GM21447 (cell line): ENCODE measurements at regions not wholly inside any gene's neighbourhood (a gene's known extent, or its start where the extent isn't known, plus 50 kb on each side); places are given as distances from the start of the nearest gene placed in this dataset.
"Not testable (repeated sequence)": the region's sequence is repeated elsewhere in the genome, so short reads cannot be mapped to it uniquely, and the experiment has no call there.

ENCODE experiments used
- ATAC-seq: cut with Tn5 transposase; IDR thresholded peaks from one replicate; pipeline ENCODE4 v1.9.1; 2021; ENCODE audit not compliant: unreplicated experiment

GRCh38 chr3:104175696-104176095, 1191.0 kb upstream of the ALCAM start:
- ATAC-seq: no peak

GRCh38 chr3:104176706-104177105, 1190.0 kb upstream of the ALCAM start:
- no peak for ATAC-seq

DNA sequence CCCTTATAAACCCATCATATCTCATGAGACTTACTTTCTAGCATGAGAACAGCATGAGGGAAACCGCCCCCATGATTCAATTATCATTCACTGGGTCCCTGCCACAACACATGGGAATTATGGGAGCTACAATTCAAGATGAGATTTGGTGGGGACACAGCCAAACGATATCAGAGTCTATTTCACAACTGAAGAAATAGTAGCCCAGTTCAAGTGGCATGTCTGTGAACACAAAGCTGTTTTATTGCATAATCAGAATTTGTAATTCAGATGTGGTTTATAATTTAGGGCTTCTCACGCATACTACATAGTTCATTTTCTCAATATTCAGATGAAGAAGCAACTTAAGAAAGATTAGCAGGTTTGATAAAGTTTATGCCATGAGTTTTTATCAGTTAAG, 1188.0 kb upstream of the ALCAM start:
- no peak for ATAC-seq

DNA sequence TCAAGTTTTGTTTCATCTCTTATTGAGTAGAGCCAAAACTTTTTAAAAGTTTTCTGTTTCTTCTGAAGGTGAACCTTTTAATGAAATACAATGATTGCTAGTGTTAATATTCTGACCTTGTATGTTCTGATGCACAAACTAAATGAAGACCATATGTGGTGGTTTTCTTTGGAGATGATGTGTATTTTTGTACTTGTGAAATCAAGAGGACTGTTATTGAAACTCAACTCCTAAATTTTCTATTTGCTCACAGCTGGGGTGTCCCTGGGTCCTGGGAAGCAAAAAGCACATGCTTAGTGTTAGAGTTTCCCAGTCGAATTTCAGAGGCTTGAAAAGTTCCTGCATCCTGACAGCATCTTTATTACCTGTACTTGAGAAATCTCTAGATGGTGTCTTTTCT, 1185.8 kb upstream of the ALCAM start:
- ATAC-seq: no peak

GRCh38 chr3:104190681-104191080, 1176.0 kb upstream of the ALCAM start:
- ATAC-seq: no peak

DNA sequence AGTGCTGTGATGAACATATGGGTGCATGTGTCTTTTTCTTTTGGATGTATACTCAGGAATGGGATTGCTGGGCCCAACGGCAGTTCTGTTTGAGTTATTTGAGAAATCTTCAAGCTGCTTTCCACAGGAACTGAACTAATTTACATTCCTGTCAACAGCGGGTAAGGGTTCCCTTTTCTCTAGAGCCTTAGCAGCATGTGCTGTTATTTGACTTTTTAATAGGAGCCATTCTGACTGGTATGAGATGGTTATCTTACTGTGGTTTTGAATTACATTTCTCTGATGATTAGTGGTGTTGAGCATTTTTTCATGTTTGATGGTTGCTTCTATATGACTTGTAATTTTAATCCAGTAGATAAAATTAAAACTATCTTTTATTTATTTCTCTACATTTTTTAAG, 1168.6 kb upstream of the ALCAM start:
- no peak for ATAC-seq

- no peak for ATAC-seq
Observed at GRCh38 chr3:104206925-104207324, 1159.8 kb upstream of the ALCAM start.

- no peak for ATAC-seq
Observed at GRCh38 chr3:104214277-104214676, 1152.4 kb upstream of the ALCAM start.

GRCh38 chr3:104214937-104215336, 1151.8 kb upstream of the ALCAM start:
- no peak for ATAC-seq

GRCh38 chr3:104219046-104219445, 1147.7 kb upstream of the ALCAM start:
- not testable (repeated sequence) for ATAC-seq

GRCh38 chr3:104234442-104235194, 1132.1 kb upstream of the ALCAM start:
- ATAC-seq: no peak

- no peak for ATAC-seq
Observed at GRCh38 chr3:104244680-104245220, 1122.0 kb upstream of the ALCAM start.

GRCh38 chr3:104245261-104245660, 1121.4 kb upstream of the ALCAM start:
- no peak for ATAC-seq

DNA sequence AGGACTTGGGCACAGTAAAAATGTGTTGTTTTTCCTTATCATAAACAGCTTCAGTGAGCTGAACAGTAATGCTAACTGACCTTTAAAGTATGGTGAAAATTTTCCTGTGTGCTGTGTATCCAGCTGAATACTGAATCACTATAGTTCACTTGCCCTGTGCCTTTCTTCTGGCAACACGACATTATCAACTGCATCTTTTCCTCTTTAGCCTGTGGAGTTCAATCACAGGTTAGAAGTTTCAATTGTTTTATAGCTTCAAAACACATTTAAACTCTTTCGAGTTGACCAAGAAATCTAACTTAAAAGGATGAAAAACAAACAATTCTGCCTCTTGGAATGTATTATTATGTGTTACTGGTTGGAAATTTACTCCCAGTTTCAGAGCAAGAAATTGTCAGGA, 1120.7 kb upstream of the ALCAM start:
- ATAC-seq: no peak

DNA sequence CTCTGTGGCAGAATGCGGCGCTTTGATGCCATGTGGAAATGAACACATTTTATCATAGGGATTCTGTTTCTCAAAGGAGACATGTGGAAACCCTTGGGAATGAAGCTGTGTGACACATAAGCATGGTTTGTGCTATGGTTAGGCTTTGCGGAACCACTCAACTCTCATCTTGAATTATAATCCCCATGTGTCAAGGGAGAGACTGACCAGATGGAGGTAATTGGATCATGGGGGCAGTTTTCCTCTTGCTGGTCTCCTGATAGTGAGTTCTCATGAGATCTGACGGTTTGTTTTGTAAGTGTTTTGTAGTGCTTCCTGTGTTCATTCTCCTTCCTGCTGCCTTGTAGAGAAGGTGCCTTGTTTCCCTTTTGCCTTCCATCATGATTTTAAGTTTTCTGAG, 1109.2 kb upstream of the ALCAM start:
- no peak for ATAC-seq

DNA sequence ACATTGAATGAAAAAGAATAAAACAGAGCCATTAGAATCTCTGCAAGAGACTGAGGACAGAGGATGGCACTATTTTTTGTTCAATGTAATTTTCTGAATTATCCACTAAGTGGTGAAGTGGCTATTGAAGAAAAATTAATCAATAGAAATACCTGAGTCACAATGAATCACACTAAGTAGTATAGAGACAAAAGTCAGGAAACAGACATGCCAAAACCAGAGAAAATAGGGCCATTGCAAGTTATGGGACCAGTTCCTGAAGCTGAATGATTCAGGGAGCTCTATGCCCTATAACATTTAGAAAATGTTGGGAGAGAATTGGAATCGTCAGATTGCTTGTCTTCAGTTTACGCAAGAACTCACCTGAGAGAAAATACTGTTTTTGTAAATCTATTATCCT, 1103.2 kb upstream of the ALCAM start:
- ATAC-seq: no peak

DNA sequence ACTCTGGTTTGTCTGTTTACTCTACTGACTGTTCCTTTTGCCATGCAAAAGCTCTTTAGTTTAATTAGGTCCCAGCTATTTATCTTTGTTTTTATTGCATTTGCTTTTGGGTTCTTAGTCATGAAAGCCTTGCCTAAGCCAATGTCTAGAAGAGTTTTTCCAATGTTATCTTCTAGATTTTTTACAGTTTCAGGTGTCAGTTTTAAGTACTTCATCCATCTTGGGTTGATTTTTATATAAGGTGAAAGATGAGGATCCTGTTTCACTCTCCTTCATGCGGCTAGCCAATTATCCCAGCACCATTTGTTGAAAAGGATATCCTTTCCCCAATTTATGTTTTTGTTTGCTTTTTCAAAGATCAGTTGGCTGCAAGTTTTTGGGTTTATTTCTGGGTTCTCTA, 1100.5 kb upstream of the ALCAM start:
- not testable (repeated sequence) for ATAC-seq

- ATAC-seq: no peak
Observed at GRCh38 chr3:104269771-104270170, 1096.9 kb upstream of the ALCAM start.

- ATAC-seq: no peak
Observed at GRCh38 chr3:104273046-104273649, 1093.6 kb upstream of the ALCAM start.

- ATAC-seq: no peak
Observed at GRCh38 chr3:104275199-104275598, 1091.5 kb upstream of the ALCAM start.

DNA sequence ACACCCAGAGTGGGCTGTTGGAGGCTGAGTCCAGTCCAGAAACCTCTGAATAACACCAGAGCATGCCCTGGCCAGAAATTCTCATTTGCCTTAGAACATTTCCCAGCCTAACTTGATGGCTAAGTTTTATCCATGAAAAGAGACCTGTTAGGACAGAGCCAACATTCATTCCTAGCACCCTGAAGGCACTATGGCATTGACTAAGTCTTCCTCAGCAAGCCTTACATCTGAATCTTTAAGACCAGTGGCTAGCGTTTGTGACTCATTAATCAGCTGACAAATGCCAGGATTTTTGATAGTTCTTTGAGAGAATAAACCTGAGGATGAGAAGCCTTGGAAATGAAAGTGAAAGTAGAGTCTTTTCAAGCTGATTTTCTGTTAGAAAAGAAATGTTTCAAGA, 1087.1 kb upstream of the ALCAM start:
- ATAC-seq: no peak

GRCh38 chr3:104281713-104282112, 1085.0 kb upstream of the ALCAM start:
- no peak for ATAC-seq

- ATAC-seq: no peak
Observed at GRCh38 chr3:104286645-104287044, 1080.1 kb upstream of the ALCAM start.
